Omental fat pad (tissue), 3 donors: ENCODE measurements at regions not wholly inside any gene's neighbourhood (a gene's known extent, or its start where the extent isn't known, plus 50 kb on each side); places are given as distances from the start of the nearest gene placed in this dataset.

ENCODE experiments used
- ATAC-seq: fragments of 150-250 bp; one replicate; pipeline ENCODE4 v1.9.1; 2016; ENCODE audit warnings: mild to moderate bottlenecking, moderate library complexity; ENCODE audit not compliant: low FRiP score
- DNase-seq: peaks from one replicate; pipeline ENCODE4 v3.0.0-alpha.2; 2019; ENCODE audit warnings: low spot score
- CTCF ChIP-seq, 3 donors: fragments of 450-650 bp; IDR thresholded peaks; one replicate each; pipeline ENCODE4 v1.5.1; 2016 to 2017; ENCODE audit warnings: antibody characterized with exemption in 3 of 3, mild to moderate bottlenecking in 3 of 3, moderate library complexity in 2 of 3

- DNase-seq (no peak), ATAC-seq (no peak)
- no peak for TF ChIP-seq CTCF (IDR thresholded peaks at IDR 0.05)
Observed at GRCh38 chr21:38938343-38938742, 132.6 kb downstream of the ETS2 start.

GRCh38 chr21:38937844-38938243 is 132.1 kb downstream of the ETS2 start:
- DNase-seq (no peak), ATAC-seq (no peak)
- TF ChIP-seq CTCF (IDR thresholded peaks at IDR 0.05) = no peak

GRCh38 chr21:38937286-38937790 is 131.6 kb downstream of the ETS2 start:
- ATAC-seq (no peak), DNase-seq (no peak)
- no peak for TF ChIP-seq CTCF (IDR thresholded peaks at IDR 0.05)

- ATAC-seq (no peak), DNase-seq (no peak)
- no peak for TF ChIP-seq CTCF (IDR thresholded peaks at IDR 0.05)
Observed at GRCh38 chr21:38936240-38936639, 130.5 kb downstream of the ETS2 start.

GRCh38 chr21:38933731-38934130 is 128.0 kb downstream of the ETS2 start:
- ATAC-seq = no peak
- no peak for DNase-seq
- TF ChIP-seq CTCF (IDR thresholded peaks at IDR 0.05) = no peak

GRCh38 chr21:38931291-38931690 is 125.6 kb downstream of the ETS2 start:
- ATAC-seq = no peak
- no peak for TF ChIP-seq CTCF (IDR thresholded peaks at IDR 0.05)
- no peak for DNase-seq

GRCh38 chr21:38930853-38931252 is 125.1 kb downstream of the ETS2 start:
- ATAC-seq = peak; percentile 77
- TF ChIP-seq CTCF (IDR thresholded peaks at IDR 0.05) = no peak
- no peak for DNase-seq
